Breast epithelium (tissue), 4 donors: ENCODE measurements at regions not wholly inside any gene's neighbourhood (a gene's known extent, or its start where the extent isn't known, plus 50 kb on each side); places are given as distances from the start of the nearest gene placed in this dataset.

Experiments
- DNase-seq, 2 donors: peaks; one replicate each; pipeline ENCODE4 v3.0.0-alpha.2; 2019; ENCODE audit warnings: low spot score in 2 of 2
- H3K27ac ChIP-seq, 2 donors: fragments of 200-600 bp; sonication (generic) in 1 of 2; one replicate each; pipeline ENCODE4 v1.5.1; 2016 to 2019; ENCODE audit warnings: mild to moderate bottlenecking in 1 of 2
- H3K27me3 ChIP-seq, 2 donors: fragments of 200-600 bp; sonication (generic) in 1 of 2; one replicate each; pipeline versions ENCODE4 v1.5.1 to v1.6.0; 2017 to 2019; ENCODE audit warnings: control low read depth in 1 of 2, mild to moderate bottlenecking in 1 of 2
- H3K36me3 ChIP-seq: fragments of 200-600 bp; one replicate; pipeline ENCODE4 v1.5.1; 2019
- H3K4me1 ChIP-seq, 2 donors: fragments of 200-600 bp; sonication (generic); one replicate each; pipeline ENCODE4 v1.5.1; 2016 to 2019; ENCODE audit warnings: control low read depth in 1 of 2
- H3K4me3 ChIP-seq, 3 donors: fragments of 200-600 bp; sonication (generic); 1 replicate in 2 of 3; 2 replicates in 1 of 3; pipeline ENCODE4 v1.5.1; 2016 to 2019; ENCODE audit warnings: mild to moderate bottlenecking in 3 of 3, moderate library complexity in 2 of 3
- H3K9me3 ChIP-seq, 2 donors: fragments of 200-600 bp; sonication (generic) in 1 of 2; one replicate each; pipeline ENCODE4 v1.5.1; 2016 to 2019; ENCODE audit warnings: control low read depth in 1 of 2
- CTCF ChIP-seq, 3 donors: fragments of 450-650 bp; IDR thresholded peaks; one replicate each; pipeline ENCODE4 v1.5.1; 2016 to 2017; ENCODE audit warnings: antibody characterized with exemption in 3 of 3, mild to moderate bottlenecking in 3 of 3, moderate library complexity in 3 of 3
- POLR2A ChIP-seq: fragments of 450-650 bp; IDR thresholded peaks from one replicate; pipeline ENCODE4 v1.6.1; 2016; ENCODE audit warnings: antibody characterized with exemption, mild to moderate bottlenecking, moderate library complexity
- POLR2AphosphoS5 ChIP-seq, 3 donors: sonication (generic); formaldehyde crosslinking; IDR thresholded peaks; one replicate each; pipeline ENCODE4 v1.6.1; 2017; ENCODE audit warnings: antibody characterized with exemption in 3 of 3
- intact Hi-C: fragments of 100-400 bp; cut with DNase I; formaldehyde crosslinking; loops from one replicate; pipeline ENCODE4 v1.15.1; 2023; ENCODE audit warnings: low total_unique reads

DNA sequence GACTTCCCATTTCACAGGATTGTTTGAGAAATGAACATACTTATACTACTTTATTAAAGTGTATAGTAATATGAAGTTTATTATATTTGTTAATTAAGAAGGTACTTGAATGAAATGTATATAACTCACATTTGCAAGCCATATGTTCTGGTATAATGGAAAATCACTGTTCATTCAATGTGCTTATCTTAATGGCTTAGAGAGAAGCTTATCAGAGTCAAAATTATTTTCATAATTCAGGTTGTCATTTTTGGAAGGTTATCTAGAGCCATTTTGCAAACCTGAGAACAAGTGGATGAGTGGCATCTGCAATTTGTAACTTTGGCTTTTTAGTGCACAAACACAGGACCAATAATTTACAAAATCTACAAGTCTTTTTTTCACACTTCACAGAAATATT is 621.0 kb downstream of the ARL4A start:
- Histone ChIP-seq H3K27ac (no peak overlapping the region), H3K36me3 (no peaks in the 10 kb centered on the region), H3K27me3 (no peaks in the 10 kb centered on the region), H3K9me3 (no peaks in the 10 kb centered on the region), H3K4me1 (no peaks in the 10 kb centered on the region), H3K4me3 (no peak overlapping the region)
- no peak for DNase-seq
- intact Hi-C loops: no loop called here
- no peak for TF ChIP-seq CTCF (IDR thresholded peaks at IDR 0.05)
- no peak for TF ChIP-seq POLR2A
- no peak for TF ChIP-seq POLR2AphosphoS5 (IDR thresholded peaks at IDR 0.05)

DNA sequence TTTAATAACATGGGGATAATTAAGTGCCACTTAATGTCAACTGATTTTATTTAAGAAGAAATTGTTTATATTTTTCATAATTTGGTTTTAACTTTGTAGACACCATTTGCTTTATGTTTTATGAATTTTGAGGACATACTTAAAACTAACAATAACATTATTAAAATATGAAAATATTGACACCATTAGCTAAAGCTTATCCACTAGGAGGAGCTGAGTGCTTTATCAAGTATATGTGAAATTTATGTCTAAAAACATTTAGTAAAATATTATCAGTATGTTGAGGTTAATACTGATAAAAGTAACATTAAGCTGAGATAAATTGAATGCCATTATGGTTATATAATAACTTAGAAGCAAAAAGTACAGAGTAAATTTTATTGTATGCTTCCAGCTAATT is 622.1 kb downstream of the ARL4A start:
- Histone ChIP-seq H3K27me3 (no peaks in the 10 kb centered on the region), H3K9me3 (no peaks in the 10 kb centered on the region), H3K4me3 (no peak overlapping the region), H3K27ac (no peak overlapping the region), H3K36me3 (no peaks in the 10 kb centered on the region), H3K4me1 (no peaks in the 10 kb centered on the region)
- intact Hi-C loops: no loop called here
- no peak for DNase-seq
- TF ChIP-seq CTCF (IDR thresholded peaks at IDR 0.05) (no peak), POLR2A (no peak)

- Histone ChIP-seq H3K4me1 (no peaks in the 10 kb centered on the region), H3K4me3 (no peak overlapping the region), H3K36me3 (no peaks in the 10 kb centered on the region), H3K9me3 (no peaks in the 10 kb centered on the region), H3K27me3 (no peaks in the 10 kb centered on the region), H3K27ac (no peak overlapping the region)
- no peak for DNase-seq
- no peak for TF ChIP-seq POLR2A
- no peak for TF ChIP-seq POLR2AphosphoS5 (IDR thresholded peaks at IDR 0.05)
- no peak for TF ChIP-seq CTCF (IDR thresholded peaks at IDR 0.05)
- intact Hi-C loops: no loop called here
These were observed 624.9 kb downstream of the ARL4A start for GRCh38 chr7:13312307-13312706.

DNA sequence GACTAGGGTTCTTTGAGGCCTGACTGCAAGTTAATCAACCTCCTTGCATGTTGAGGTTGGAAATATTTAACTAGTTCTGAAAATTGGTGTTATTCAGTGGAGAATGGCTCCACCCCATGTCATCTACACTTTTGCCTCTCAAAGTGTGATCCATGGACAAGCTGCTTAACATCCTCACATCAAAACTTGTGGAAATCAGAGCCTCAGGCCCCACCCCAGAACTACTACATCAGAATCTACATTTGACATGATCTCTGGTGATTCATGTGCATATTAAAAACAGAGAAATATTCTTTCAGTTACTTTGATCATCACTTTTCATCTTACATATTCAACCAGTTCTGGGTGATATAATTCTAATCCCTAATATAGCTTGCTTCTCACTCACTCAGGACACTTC is 632.9 kb downstream of the ARL4A start:
- Histone ChIP-seq H3K36me3 (no peaks in the 10 kb centered on the region), H3K4me1 (no peaks in the 10 kb centered on the region), H3K9me3 (no peaks in the 10 kb centered on the region), H3K4me3 (no peak overlapping the region), H3K27ac (no peak overlapping the region), H3K27me3 (no peaks in the 10 kb centered on the region)
- DNase-seq: no peak
- no peak for TF ChIP-seq POLR2AphosphoS5 (IDR thresholded peaks at IDR 0.05)
- no peak for TF ChIP-seq POLR2A
- no peak for TF ChIP-seq CTCF (IDR thresholded peaks at IDR 0.05)
- intact Hi-C loops: no loop called here

DNA sequence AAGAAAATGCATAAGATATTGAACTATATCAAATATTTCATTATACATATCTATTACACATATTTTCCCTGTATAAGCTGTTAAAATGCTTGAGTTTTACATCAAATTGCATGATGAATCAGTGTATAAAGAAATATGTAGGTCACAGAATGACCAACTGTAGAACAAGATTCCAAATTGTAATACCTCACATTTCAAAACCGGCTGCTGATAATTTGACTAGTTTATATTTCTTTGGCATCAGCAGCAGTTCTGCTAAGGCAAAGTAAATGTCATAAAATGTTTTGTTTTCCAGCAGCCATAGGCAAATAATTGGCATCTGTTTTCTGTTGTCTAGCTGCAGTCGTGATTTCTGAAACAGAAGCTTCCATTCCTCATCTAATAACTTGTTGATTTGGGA is 633.9 kb downstream of the ARL4A start:
- no peak for TF ChIP-seq CTCF (IDR thresholded peaks at IDR 0.05)
- TF ChIP-seq POLR2A: no peak
- TF ChIP-seq POLR2AphosphoS5 (IDR thresholded peaks at IDR 0.05): no peak
- no peaks in the 10 kb centered on the region for H3K4me1 ChIP-seq

More for the DNA sequence above, 633.9 kb downstream of the ARL4A start:
- Histone ChIP-seq H3K4me3 (no peak overlapping the region), H3K27me3 (no peaks in the 10 kb centered on the region), H3K36me3 (no peaks in the 10 kb centered on the region), H3K27ac (no peak overlapping the region), H3K9me3 (no peaks in the 10 kb centered on the region)
- no peak for DNase-seq
- intact Hi-C loops: no loop called here
